Skin epidermis (tissue), 12 donors: ENCODE measurements at regions not wholly inside any gene's neighbourhood (a gene's known extent, or its start where the extent isn't known, plus 50 kb on each side); places are given as distances from the start of the nearest gene placed in this dataset.
A peak's percentile ranks its signal among the peaks of the same experiment; 100 is the strongest.

Experiments
- H3K27ac ChIP-seq, 21 experiments: fragments of 200-600 bp; sonication (generic) in 11 of 21; one replicate each; pipeline ENCODE4 v1.5.0; 2020; ENCODE audit warnings: mild to moderate bottlenecking in 3 of 21, inconsistent platforms in 2 of 21, moderate library complexity in 2 of 21
- H3K4me3 ChIP-seq, 7 experiments: fragments of 200-600 bp; sonication (generic) in 2 of 7; one replicate each; pipeline ENCODE4 v1.5.0; 2020; ENCODE audit warnings: inconsistent platforms in 2 of 7, mild to moderate bottlenecking in 2 of 7, moderate library complexity in 1 of 7

DNA sequence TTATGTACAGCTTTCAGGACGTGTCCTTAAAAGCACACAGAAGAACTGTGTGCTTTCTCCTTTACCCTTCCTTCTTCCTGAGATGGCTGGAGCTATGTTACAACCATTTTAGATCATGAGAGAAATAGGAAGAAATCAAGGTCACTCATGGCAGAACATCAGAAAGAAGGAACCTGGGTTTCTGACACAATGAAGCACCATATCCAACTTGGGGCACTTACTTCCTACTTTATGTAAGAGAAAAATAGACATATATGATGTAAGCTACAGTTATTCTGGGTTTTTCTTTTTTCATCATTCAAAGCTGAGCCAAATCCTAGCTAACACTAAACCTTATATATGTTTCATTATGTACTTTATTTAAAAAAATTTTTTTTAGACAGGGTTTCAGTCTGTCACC, 79.5 kb downstream of the FAM161A start:
- no peak overlapping the region for H3K27ac ChIP-seq
- H3K4me3 ChIP-seq, result no peak overlapping the region

DNA sequence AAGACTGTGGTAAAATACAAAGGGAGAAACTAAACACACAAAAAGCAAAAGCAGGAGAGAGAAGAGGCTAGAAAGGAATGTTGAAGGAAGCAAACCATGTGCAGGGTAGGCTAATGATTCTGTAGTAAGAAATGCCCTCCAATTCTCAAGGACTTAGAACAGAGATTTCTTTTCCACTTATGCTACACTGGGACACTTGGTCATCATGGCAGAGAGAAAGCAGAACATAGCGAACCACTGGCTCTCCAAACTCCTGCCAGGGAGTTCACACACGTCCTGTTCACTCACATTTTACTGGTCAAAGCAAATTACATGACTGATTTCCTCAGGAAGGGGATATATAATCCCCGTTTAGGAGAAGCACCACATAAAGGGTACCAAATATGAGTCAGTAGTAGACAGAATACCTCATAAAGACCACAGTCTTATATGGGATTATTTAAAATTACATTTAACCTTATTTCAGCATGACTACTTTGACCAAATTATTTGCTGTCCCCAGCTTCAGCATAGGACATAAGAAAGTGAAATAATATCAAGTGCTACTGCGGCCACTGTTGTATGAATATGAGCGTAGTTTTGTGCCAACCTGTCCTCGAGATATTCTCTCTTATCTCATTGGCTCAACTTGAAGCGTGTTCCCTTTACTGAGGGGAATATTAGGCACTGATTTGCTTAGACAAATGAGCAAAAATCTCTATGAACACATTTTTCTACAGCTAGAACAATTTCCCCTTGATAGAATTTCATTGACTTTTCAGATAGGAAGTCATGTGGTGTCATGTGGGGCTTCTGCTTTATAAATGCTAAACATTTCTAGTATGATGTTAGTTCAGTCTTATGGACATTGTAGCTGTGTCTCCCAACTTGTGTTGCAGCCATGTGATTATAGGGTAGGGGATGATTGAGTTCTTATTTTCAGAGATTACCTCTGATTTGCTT, 81.7 kb downstream of the FAM161A start:
- H3K27ac ChIP-seq, result peak overlapping the region in 1 of 21 experiments; percentile 43
- no peak overlapping the region for H3K4me3 ChIP-seq

DNA sequence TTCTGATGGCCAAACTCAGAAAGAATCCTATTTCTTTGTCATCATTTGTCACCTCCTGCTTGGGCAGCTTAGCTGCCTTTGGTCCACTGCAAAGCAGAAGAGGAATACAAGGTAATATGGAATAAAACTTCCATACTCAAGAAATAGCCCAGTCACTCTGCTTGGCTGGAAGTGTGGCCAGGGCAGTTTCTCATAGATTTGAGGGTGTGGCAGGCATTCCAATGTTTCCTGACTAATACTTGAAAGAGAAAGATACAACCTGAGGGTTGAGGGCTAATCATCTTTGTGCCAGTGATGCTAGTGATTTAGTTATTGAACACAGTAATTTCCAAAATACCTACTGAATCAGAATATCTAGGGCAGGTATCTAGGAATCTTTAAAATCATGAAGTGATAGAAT, 83.1 kb downstream of the FAM161A start:
- H3K4me3 ChIP-seq, result no peak overlapping the region
- peak overlapping the region in 7 of 21 experiments; percentile 5 to 52 (median 24) for H3K27ac ChIP-seq

DNA sequence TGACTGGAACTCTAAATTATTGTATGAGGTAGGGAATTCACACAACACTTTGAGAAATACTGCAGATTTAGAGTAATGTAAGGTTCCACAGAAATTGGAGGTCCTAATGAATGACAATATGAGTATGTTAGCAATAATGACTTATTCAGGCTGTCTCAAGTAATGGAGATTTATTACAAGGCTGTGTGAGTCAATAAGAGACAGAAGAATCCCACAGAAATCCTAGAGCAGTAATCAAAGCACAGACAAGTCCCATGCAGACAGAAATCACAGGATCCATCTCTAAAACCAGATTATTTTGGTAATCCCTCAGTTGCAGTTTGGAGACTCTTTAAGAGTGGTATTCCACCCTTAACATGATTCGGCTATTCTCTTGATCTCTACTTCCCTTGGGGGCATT, 83.6 kb downstream of the FAM161A start:
- Histone ChIP-seq H3K27ac (peak overlapping the region in 7 of 21 experiments; percentile 5 to 52 (median 24)), H3K4me3 (no peak overlapping the region)

DNA sequence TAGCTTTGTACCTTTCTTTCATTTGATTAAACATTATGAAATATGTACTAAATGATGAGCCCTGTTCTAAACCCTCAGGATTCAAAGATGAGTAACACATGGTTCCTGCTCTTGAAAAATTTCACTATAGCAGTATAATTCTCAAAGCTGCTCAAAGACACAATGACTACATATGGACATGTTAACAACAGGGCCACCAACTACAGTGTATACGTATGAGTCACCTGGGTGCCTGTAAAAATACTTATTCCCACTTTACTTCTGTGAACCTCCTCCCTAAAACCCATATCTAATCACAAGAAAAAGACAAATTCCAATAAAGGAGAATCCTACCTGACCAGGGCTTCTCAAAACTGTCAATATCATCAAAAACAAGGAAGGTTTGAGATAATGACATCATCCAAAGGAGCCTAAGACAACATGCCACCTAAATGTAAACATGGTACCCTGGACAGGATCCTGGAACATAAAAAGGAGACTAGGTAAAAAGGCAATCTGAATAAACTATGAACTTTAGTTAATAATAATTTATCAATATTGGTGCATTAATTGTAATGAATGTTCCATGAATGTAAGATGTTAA, 84.7 kb downstream of the FAM161A start:
- Histone ChIP-seq H3K27ac (no peak overlapping the region), H3K4me3 (no peak overlapping the region)

DNA sequence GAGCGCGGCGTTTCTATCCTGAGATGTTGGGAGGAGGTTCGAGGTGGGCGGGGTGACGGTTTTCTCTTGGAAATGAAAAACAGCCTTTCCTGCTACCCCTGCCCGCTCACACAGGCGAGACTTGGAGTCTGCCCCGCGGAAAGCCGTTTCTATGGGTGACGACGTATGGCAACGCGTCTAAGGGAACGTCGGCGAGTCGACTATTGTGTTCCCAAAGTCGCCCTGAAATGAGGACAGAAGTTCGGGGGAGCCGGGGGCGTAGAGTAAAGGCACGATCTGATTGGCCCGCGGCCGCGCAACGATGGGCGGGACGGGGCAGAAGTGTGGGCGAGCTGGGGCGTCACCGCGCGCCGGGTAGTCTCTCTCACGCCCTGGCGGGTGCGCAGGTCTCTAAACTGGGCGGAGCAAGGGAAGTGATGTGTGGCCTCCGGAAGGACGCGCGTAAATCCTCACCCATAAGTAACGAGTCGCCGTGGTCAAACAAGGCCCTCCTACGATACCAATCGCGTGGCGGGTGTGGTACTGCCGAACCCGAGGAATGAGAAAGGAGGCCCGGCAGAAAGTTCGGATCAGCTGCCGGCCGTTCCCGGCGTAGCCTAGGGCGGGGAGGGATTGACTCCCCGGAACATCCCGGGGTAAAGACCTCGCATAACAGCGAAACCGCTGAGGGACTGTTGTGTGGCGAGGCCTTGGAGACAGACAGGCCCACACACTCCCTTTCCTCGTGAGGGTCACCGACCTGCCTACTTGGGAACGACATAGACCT, 89.6 kb downstream of the FAM161A start:
- Histone ChIP-seq H3K4me3 (peak overlapping the region; percentile 54 to 70 (median 59)), H3K27ac (peak overlapping the region; percentile 63 to 98 (median 95))

DNA sequence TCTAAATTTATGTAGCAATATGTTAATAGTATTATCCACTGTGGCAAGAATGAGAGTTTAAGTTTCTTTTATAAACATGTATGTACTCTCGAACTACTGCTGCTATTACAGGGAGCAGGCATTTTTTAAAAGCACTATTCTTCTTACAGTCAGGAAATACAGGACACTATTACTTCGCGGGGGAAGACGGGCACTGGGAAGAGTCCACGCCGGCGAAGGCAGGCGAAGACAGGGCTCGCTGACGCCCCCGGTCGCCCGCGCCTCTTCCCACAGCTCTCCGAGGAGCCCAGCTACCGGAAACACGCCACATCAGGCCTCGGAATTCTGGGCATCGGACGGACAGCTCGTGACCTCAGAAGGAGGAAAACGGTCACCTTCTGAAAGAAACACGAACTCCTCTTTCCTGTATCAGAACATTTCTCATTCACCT, 90.2 kb downstream of the FAM161A start:
- H3K4me3 ChIP-seq, result peak overlapping the region; percentile 54 to 70 (median 59)
- peak overlapping the region; percentile 63 to 98 (median 95) for H3K27ac ChIP-seq

DNA sequence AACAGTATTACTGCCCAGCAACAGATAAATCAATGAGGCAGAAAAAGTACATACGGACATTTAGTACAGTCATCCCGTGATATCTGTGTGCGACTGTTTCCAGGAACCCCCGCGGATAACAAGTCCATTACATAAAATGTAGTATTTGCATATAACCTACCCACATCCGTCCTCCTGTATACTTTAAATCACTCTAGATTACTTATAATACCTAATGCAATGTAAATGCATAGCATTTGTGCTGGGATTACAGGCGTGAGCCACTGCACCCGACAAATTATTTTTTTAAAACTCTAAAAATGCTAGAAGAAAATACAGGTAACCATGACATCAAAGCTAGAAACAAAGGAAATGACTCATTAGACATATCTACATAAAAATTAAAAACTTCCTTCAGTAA, 91.6 kb downstream of the FAM161A start:
- Histone ChIP-seq H3K27ac (no peak overlapping the region), H3K4me3 (no peak overlapping the region)

DNA sequence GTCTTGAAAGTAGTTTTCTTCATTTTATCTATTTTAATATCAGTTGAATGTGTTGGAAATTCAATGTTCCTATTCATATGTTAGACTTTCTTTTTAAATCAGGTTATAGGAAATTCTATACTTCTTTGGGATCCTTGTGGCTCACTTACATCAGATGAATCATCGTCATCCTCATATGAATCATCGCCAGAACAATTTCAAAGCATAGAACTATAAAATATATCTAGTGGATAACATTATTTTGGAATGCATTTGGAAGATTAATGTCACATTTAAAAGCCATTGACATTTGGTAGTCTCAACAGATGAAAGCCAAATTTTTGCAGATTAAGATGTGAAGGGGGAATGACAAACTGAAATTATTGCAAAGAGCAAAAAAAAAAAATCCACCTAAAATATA, 94.1 kb downstream of the FAM161A start:
- Histone ChIP-seq H3K4me3 (no peak overlapping the region), H3K27ac (peak overlapping the region in 3 of 21 experiments; percentile 17 to 32 (median 29))

DNA sequence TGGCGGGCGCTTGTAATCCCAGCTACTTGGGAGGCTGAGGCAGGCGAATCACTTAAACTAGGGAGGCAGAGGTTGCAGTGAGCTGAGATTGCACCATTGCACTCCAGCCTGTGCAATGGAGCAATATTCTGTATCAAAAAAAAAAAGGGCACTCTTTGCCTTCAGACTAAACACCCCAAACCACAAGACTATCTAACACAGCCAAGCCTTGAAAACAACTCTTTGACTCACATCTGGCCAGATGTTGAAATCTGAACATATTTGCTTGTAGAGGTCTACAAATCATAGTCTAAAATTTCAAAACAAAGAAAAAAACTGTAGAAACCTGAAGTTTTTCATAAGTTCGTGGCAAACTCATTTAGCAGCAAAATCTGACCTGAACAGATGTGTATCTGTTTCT, 94.9 kb downstream of the FAM161A start:
- Histone ChIP-seq H3K27ac (peak overlapping the region in 2 of 21 experiments; percentile 17 to 32), H3K4me3 (no peak overlapping the region)

DNA sequence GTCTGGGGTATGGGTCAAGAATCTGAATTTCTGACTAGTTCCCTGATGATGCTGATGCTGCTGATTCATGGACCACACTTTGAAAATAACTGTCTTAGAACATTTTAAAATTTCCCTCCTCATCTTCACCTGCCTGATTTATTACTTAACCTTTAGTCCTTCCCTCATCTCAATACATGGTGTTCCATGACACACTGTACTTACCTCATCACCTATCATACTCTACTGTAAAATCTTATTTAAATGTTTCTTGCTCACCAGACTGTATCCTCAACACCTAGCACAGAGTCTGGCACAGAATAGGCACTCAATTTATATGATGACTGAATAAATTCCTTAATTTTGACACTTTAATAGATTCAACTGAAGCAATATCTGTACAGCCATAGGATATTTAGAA, 95.7 kb downstream of the FAM161A start:
- Histone ChIP-seq H3K27ac (no peak overlapping the region), H3K4me3 (no peak overlapping the region)

DNA sequence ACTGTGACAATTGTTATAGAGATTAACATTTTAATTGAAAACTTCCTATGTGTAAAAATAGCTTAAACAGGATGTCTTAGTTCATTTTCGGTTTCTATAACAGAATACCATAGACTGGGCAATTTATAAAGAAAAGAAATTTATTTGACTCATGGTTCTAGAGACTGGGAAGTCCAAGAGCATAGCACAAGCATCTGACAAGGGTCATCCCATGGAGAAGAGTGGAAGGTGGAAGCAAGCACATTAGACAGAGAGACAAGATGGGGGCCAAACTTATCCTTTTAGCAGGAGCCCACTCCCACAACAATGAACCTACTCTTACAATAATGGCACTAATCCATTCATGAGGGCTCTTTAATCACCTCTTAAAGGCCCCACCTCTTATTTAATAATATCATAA, 100.3 kb downstream of the FAM161A start:
- H3K27ac ChIP-seq, result no peak overlapping the region
- H3K4me3 ChIP-seq, result no peak overlapping the region

DNA sequence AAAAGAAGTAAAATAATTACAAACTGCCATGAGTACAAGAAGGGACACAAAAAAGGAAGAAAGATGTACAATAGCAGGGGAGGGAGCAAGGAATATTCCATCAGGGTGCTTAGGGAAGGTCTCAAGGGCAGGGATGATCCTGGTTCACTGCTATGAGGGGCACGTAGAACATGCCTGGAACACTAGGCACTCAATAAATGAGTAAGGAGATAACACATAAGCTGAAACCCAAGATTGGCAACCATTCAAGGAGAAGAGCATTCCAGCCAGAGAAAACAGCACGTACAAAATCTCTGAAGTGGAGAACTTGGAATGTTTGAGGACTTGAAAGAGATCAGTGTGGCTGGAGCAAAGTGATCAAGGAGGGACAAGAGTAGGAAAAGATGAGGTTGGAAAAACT, 103.2 kb downstream of the FAM161A start:
- Histone ChIP-seq H3K27ac (no peak overlapping the region), H3K4me3 (no peak overlapping the region)

DNA sequence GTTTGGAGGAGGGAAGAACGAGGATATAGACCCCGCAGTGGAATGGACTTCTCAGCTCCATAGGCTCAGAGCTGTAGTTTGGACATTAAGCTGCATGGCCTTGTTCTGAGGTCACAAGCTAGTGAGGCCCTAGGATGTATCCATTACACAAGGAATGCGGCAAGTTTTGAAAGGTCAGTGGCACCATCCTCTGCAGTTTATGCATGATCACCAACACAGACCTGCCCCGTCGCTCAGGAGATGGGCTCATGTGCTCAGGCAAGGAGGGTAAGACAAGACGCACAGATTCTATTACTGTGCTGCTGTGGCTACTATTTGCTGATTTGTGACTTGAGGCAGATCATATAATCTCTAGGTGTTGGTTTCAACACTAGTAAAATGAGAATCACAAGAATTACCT, 110.9 kb downstream of the FAM161A start:
- Histone ChIP-seq H3K27ac (no peak overlapping the region), H3K4me3 (no peak overlapping the region)

DNA sequence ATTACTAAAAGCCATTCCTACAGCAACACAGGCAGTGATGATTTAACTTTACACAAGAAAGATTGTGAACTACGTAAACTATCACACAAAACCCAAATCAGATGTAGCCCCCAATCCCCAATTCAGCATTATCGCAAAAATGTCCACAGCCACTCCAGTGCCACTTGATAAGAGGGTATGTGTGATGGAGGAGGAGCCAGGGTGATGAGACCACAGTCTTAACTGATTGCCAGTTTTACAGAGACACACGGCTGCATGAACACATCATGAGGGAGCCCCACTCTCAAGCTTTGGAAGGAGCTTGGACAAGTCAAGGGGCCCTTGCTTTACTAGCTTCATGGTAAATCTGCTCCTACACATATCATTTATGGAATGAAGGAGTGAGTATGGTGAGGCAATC, 116.0 kb downstream of the FAM161A start:
- H3K27ac ChIP-seq, result no peak overlapping the region
- H3K4me3 ChIP-seq, result no peak overlapping the region

DNA sequence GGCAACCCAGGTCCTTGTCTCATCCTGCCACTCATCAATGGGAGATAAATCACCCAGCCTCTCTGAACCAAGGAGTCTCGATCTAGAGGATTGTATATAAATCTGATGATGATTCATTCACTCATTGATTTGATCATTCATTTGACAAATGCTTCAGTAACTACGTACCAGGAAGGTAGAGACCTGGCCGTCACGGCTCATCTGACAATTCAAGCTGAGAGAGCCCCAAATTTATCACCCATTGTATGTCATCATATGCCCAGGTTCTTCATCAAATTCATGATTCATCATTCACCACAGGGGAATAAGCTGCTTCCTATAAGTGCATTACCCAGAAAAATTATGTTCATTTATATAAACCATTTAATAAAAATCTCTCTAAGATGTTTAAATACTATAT, 116.9 kb downstream of the FAM161A start:
- Histone ChIP-seq H3K4me3 (no peak overlapping the region), H3K27ac (no peak overlapping the region)

DNA sequence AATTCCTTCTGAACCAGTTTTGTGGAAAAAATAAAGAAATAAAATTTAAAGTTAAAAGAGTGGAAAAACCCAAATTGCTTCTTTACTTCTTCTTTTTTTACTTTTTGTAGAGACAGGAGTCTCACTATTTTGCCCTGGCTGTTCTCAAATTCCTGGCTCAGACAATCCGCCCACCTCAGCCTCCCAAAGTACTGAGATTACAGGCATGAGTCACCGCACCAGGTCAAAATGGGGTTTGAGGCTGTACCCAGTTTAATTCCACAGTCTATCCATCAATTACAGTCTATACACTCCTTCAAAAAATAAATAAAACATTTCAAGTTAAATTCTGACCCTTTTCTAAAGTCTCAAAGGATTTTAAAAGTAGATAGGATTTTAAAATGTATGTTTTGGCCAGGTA, 120.3 kb downstream of the FAM161A start:
- Histone ChIP-seq H3K4me3 (no peak overlapping the region), H3K27ac (no peak overlapping the region)

DNA sequence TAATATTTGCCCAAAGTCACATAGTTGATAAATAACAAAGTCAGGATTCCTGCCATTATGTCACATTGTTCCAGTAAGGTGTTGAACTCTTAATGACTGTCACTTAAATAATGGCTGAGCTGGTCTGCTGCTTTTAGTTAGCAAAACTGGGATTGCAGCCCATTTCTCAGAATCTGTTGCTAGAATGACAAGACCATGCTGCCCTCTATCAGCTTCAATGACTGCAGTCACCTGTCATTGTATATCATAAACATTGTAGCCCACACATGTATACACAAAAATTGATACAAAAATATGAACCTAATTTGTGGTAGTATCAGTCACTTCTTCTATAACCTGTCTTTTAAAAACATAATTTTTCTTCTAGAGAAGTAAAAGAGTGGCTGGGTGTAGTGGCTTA, 121.1 kb downstream of the FAM161A start:
- Histone ChIP-seq H3K27ac (no peak overlapping the region), H3K4me3 (no peak overlapping the region)

DNA sequence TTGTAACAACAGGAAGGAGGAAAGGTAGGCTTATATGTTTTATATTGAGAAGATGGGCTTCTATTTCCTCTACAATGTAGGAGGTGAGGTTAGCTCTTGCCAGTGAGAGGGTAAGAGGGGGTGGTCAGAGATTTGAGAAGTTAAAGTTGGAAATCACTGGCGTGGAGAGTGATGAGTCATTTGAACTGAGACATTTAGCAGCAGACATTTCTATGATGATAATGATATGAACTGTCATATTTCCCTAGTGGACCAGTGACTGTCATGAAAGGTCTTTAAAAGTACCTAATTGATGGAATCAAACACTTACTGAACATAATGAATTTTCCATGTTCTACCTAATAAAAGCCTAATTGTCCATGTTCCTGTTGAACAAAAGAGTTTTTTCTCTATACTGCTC, 126.1 kb downstream of the FAM161A start:
- Histone ChIP-seq H3K27ac (no peak overlapping the region), H3K4me3 (no peak overlapping the region)

DNA sequence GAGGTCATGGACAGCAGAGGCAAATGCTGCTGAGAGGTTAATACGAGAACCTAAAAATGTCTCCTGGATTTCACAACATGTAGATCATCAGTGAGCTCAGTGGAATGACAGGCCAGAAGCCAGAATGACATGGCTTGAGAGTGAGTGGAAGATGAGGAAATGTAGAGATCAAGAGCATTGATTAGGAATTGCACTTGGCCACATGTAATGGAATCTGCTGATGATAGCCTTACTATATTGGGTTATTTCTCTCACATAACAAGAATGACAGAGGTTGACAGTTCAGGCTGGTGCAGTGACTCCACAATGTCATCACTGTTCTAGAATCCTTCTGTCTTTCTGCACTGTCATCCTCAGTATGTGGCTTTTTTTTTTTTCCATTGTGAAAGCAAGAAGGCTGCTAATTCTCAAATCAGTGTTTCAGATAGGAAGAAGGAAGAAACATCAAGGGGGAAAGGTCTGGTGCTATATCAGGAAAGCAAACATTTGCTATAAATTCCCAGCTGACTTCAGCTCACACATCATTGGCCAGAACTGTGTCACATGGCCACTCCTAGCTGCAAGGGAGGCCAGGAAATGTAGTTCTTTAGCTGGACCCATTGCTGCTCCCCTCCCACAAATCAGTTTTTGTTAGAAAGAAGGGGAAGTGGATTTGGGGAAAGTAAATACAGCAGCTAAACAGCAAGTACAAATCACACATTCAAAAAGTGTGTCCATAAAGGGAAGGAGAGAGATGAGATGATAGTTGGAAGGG, 127.2 kb downstream of the FAM161A start:
- Histone ChIP-seq H3K27ac (no peak overlapping the region), H3K4me3 (no peak overlapping the region)
